Adrenal gland (tissue), 5 donors: ENCODE measurements at regions not wholly inside any gene's neighbourhood (a gene's known extent, or its start where the extent isn't known, plus 50 kb on each side); places are given as distances from the start of the nearest gene placed in this dataset.

Experiments used
- CTCF ChIP-seq, 6 experiments: fragments of 450-650 bp in 4 of 6; fragments of 200-600 bp in 2 of 6; sonication (generic) in 1 of 6; IDR thresholded peaks; 1 replicate in 5 of 6; 2 replicates in 1 of 6; pipeline versions ENCODE4 v1.5.1 to v1.8.0; 2016 to 2021; ENCODE audit warnings: antibody characterized with exemption in 6 of 6, mild to moderate bottlenecking in 2 of 6, moderate library complexity in 1 of 6
- POLR2A ChIP-seq, 2 donors: fragments of 450-650 bp; IDR thresholded peaks; one replicate each; pipeline ENCODE4 v1.6.1; 2017; ENCODE audit warnings: antibody characterized with exemption in 2 of 2, mild to moderate bottlenecking in 2 of 2, moderate library complexity in 1 of 2
- donor health status: DM: no; HTN: no; CAD: no.

DNA sequence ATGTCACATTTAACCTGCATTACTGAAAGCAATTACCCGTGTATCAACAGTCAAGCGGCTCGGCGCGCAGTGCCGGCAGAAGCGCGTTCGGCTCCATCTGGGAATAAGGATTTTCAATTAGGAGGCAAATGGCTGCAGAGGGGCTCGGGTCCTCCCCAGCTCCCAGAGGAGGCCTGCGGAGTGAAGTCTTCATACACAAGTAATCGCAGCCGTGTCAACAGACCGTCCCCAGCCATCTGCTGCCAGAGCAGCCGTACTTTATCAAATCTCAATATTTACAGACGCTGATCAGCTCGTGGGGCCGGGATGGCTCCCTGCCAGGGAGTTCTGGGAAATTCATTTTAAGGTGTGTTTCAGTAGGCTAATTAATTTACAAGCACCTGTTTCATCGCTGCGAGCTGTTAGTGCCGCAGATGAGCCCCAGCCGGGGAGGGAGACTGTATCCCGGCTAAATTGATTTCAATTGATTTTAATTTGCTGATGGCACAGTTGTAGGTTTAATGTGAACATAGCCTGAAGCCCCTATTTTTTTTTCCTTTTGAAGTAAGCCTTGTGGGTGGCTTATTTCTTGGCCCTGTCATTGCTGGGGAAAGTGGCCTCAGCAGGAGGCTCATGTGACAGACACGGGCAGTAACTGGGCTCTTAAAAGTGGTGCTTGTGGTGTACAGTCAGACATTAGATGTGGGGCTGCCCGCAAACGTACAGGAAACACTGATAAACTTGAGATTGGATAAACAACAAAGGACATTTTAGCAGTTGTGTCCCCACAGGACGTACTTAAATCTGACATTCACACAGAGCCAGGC, 252.7 kb downstream of the TEX29 start:
- no peak for TF ChIP-seq CTCF (IDR thresholded peaks at IDR 0.05)
- no peak for TF ChIP-seq POLR2A (IDR thresholded peaks at IDR 0.05)
